ENCODE measurements at regions not wholly inside any gene's neighbourhood (a gene's known extent, or its start where the extent isn't known, plus 50 kb on each side); places are given as distances from the start of the nearest gene placed in this dataset.

DNA sequence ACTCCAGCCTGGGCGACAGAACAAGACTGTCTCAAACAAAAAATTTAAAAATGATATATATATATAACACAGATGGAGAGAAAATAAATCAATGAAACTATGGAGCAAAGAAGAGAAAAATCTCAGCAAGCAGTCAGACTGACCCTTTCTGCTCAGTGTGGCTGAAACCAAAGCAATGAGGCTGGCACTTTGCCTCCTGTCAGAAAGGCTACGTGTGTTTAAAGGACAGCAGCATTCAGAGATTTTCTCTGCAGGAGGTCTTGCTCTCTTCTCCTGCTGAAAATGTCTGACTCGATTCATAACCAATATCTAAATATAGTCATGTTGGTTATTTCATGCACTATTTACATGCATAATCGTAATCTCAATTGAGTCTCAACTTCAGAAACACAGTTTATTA, 527.0 kb upstream of the JARID2 start:
- TF ChIP-seq, protein P1, sequence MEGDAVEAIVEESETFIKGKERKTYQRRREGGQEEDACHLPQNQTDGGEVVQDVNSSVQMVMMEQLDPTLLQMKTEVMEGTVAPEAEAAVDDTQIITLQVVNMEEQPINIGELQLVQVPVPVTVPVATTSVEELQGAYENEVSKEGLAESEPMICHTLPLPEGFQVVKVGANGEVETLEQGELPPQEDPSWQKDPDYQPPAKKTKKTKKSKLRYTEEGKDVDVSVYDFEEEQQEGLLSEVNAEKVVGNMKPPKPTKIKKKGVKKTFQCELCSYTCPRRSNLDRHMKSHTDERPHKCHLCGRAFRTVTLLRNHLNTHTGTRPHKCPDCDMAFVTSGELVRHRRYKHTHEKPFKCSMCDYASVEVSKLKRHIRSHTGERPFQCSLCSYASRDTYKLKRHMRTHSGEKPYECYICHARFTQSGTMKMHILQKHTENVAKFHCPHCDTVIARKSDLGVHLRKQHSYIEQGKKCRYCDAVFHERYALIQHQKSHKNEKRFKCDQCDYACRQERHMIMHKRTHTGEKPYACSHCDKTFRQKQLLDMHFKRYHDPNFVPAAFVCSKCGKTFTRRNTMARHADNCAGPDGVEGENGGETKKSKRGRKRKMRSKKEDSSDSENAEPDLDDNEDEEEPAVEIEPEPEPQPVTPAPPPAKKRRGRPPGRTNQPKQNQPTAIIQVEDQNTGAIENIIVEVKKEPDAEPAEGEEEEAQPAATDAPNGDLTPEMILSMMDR (IDR thresholded peaks at IDR 0.05; ENCODE audit: insufficient read depth, low read depth, low read length) = no peak
- TF ChIP-seq EZH2 (IDR thresholded peaks at IDR 0.05; ENCODE audit: insufficient read depth, low read length) = no peak
